ENCODE measurements at regions not wholly inside any gene's neighbourhood (a gene's known extent, or its start where the extent isn't known, plus 50 kb on each side); places are given as distances from the start of the nearest gene placed in this dataset.

DNA sequence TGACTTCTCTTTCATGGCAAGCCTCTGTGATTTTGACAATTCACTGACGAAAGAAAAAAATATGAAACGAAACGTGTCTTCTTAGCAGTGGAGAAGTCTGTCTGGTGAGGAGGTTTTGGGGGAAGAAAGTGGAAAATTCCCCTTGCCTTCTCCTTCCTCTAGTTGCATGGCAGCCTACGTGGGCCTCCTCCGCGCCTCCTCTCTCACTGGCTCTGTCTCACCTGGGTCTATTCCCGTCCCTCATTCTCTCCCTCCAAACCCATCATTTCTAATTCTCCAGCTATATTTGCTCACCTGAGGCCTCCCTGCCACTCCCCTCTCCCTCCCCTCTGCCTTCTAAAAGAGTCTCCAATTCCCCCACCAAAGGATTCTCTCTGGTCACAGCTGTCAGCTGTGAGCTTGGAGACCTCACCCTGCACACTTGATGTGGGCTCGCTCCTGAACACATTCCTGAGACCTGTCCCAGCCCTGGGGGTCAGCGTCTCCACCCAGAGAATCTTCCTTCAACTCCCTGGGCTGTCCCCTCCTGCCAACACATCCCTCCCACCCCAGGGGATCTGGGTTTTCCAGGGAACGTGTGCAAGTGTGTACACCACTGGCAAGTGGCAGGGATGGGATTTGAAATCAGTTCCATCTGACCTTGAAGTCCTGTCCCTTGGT lies 159.6 kb upstream of the PMEPA1 start:
- TF ChIP-seq, protein P1, sequence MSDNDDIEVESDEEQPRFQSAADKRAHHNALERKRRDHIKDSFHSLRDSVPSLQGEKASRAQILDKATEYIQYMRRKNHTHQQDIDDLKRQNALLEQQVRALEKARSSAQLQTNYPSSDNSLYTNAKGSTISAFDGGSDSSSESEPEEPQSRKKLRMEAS (IDR thresholded peaks at IDR 0.05; ENCODE audit: low read depth, low read length): no peak
- TF ChIP-seq, protein P2, sequence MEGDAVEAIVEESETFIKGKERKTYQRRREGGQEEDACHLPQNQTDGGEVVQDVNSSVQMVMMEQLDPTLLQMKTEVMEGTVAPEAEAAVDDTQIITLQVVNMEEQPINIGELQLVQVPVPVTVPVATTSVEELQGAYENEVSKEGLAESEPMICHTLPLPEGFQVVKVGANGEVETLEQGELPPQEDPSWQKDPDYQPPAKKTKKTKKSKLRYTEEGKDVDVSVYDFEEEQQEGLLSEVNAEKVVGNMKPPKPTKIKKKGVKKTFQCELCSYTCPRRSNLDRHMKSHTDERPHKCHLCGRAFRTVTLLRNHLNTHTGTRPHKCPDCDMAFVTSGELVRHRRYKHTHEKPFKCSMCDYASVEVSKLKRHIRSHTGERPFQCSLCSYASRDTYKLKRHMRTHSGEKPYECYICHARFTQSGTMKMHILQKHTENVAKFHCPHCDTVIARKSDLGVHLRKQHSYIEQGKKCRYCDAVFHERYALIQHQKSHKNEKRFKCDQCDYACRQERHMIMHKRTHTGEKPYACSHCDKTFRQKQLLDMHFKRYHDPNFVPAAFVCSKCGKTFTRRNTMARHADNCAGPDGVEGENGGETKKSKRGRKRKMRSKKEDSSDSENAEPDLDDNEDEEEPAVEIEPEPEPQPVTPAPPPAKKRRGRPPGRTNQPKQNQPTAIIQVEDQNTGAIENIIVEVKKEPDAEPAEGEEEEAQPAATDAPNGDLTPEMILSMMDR (IDR thresholded peaks at IDR 0.05; ENCODE audit: low read depth, low read length): no peak
- no peak for TF ChIP-seq POLR2A (IDR thresholded peaks at IDR 0.05; ENCODE audit: extremely low read depth, insufficient read length)

Measured in NB4 (cell line).